Endothelial cell of umbilical vein (primary cell): ENCODE measurements at regions not wholly inside any gene's neighbourhood (a gene's known extent, or its start where the extent isn't known, plus 50 kb on each side); places are given as distances from the start of the nearest gene placed in this dataset.

Experiments
- BruUV-seq: library from RNA; stranded (reverse); fragments of 400-500 nt; replicated peaks from 2 replicates; lab custom pipeline; 2021; lab: Mats Ljungman, UMichigan
- CTCF ChIA-PET: fragments of 300-600, 350-600 bp; sonication (Branson Sonifier 250); formaldehyde crosslinking; loops from one replicate; lab custom pipeline; 2021; ENCODE audit warnings: antibody characterized with exemption, inconsistent platforms; lab: Charles Lee
- POLR2A ChIA-PET: fragments of 300-600, 350-600 bp; sonication (Branson Sonifier 250); formaldehyde crosslinking; loops from one replicate; lab custom pipeline; 2021; ENCODE audit warnings: antibody characterized with exemption, inconsistent platforms; lab: Charles Lee
- DNase-seq: peaks from one replicate; pipeline ENCODE4 v3.0.0-alpha.2; 2011; ENCODE audit warnings: low read depth, low spot score
- FAIRE-seq: peaks from 2 replicates; lab custom pipeline; 2011; peaks lifted over from hg19 to GRCh38; lab: Jason Lieb, UNC
- H2AFZ ChIP-seq: 2 replicates; pipeline ENCODE4 v1.6.0; 2012; ENCODE audit warnings: low read depth, low read length, control low read depth, inconsistent platforms
- H3K27ac ChIP-seq: 2 replicates; pipeline ENCODE4 v1.5.1; 2011; ENCODE audit warnings: low read depth, mild to moderate bottlenecking, control low read depth, low read length, moderate library complexity; ENCODE audit not compliant: insufficient read depth
- H3K27me3 ChIP-seq, 2 experiments: 2 replicates each; pipeline versions ENCODE4 v1.6.0 to v1.6.1; 2011; ENCODE audit warnings: low read length in 2 of 2, mixed read lengths in 1 of 2; ENCODE audit not compliant: control insufficient read depth in 2 of 2, insufficient read depth in 2 of 2
- H3K36me3 ChIP-seq, 2 experiments: 2 replicates in 1 of 2; 3 replicates in 1 of 2; pipeline ENCODE4 v1.5.1; 2011; ENCODE audit warnings: low read length in 2 of 2, mild to moderate bottlenecking in 1 of 2, moderate library complexity in 1 of 2; ENCODE audit not compliant: control insufficient read depth in 2 of 2, insufficient read depth in 2 of 2; ENCODE audit errors: extremely low read depth in 1 of 2
- H3K4me1 ChIP-seq: 3 replicates; pipeline ENCODE4 v1.5.1; 2011; ENCODE audit warnings: mild to moderate bottlenecking, low read length; ENCODE audit not compliant: control insufficient read depth, insufficient read depth; ENCODE audit errors: extremely low read depth
- H3K4me2 ChIP-seq: 2 replicates; pipeline ENCODE4 v1.6.1; 2011; ENCODE audit warnings: low read length, control low read depth, mixed read lengths; ENCODE audit not compliant: insufficient read depth
- H3K4me3 ChIP-seq, 3 experiments: fragments of 200-600 bp in 1 of 3; sonication (generic), shearing (Covaris generic) in 1 of 3; replicated peaks in 1 of 3; 2 replicates each; pipeline ENCODE4 v1.5.1; 2011 to 2016; ENCODE audit warnings: control low read depth in 3 of 3, low read length in 3 of 3, mild to moderate bottlenecking in 2 of 3, inconsistent platforms in 1 of 3, low read depth in 1 of 3, moderate library complexity in 1 of 3; ENCODE audit not compliant: insufficient read depth in 1 of 3
- H3K79me2 ChIP-seq: 2 replicates; pipeline ENCODE4 v1.6.0; 2012; ENCODE audit warnings: low read length, inconsistent platforms; ENCODE audit not compliant: control insufficient read depth, insufficient read depth
- H3K9ac ChIP-seq: replicated peaks from 2 replicates; pipeline ENCODE3; 2011; ENCODE audit warnings: low read length, control low read depth; ENCODE audit not compliant: insufficient read depth; ENCODE audit errors: extremely low read depth
- H3K9me1 ChIP-seq: replicated peaks from 3 replicates; pipeline ENCODE4 v1.6.0; 2011; ENCODE audit warnings: mild to moderate bottlenecking, low read length; ENCODE audit not compliant: control insufficient read depth, insufficient read depth; ENCODE audit errors: extremely low read depth
- H3K9me3 ChIP-seq: replicated peaks from 2 replicates; pipeline ENCODE4 v1.5.1; 2012; ENCODE audit warnings: low read length, inconsistent platforms; ENCODE audit not compliant: control insufficient read depth, insufficient read depth
- H4K20me1 ChIP-seq: replicated peaks from 2 replicates; pipeline ENCODE3; 2011; ENCODE audit warnings: mild to moderate bottlenecking, low read length; ENCODE audit not compliant: control insufficient read depth, insufficient read depth; ENCODE audit errors: extremely low read depth
- FOS ChIP-seq: IDR thresholded peaks from 2 replicates; pipeline ENCODE4 v1.6.1; 2011; ENCODE audit warnings: mild to moderate bottlenecking, low read length, moderate library complexity, borderline replicate concordance; ENCODE audit not compliant: insufficient read depth
- GATA2 ChIP-seq: IDR thresholded peaks from 2 replicates; pipeline ENCODE4 v1.7.0; 2011; ENCODE audit warnings: low read depth, mild to moderate bottlenecking, moderate library complexity, mixed read lengths, low read length; ENCODE audit not compliant: insufficient read length, insufficient read depth
- JUN ChIP-seq: IDR thresholded peaks from 2 replicates; pipeline ENCODE4 v1.6.1; 2011; ENCODE audit warnings: borderline replicate concordance, low read depth; ENCODE audit not compliant: insufficient read length, insufficient read depth
- MYC ChIP-seq: IDR thresholded peaks from one replicate; pipeline ENCODE4 v1.6.1; 2011; ENCODE audit warnings: mild to moderate bottlenecking, low read depth, low read length
- POLR2A ChIP-seq: IDR thresholded peaks from 2 replicates; pipeline ENCODE4 v1.6.1; 2012; ENCODE audit warnings: low read depth, mild to moderate bottlenecking, control low read depth, low read length
- POLR2AphosphoS5 ChIP-seq: IDR thresholded peaks from 2 replicates; pipeline ENCODE4 v1.6.1; 2012; ENCODE audit warnings: low read depth, mild to moderate bottlenecking, control low read depth, low read length, moderate library complexity; ENCODE audit not compliant: insufficient read depth
- dilution Hi-C: fragments of 300-500 bp; cut with MboI; formaldehyde crosslinking; loops from one replicate; pipeline ENCODE4 v1.15.0; 2019; ENCODE audit warnings: low sequenced_read_pairs; ENCODE audit not compliant: extremely low pct_ligation_motif_present
- intact Hi-C: fragments of 100-400 bp; cut with micrococcal nuclease; formaldehyde crosslinking; loops from one replicate; pipeline ENCODE4 v1.10.0; 2022
- TF ChIP-seq, protein P1 (sequence below), 2 donors: IDR thresholded peaks; 1 replicate in 1 of 2; 2 replicates in 1 of 2; pipeline ENCODE4 v1.5.1; 2011; ENCODE audit warnings: low read length in 2 of 2, mild to moderate bottlenecking in 2 of 2, moderate library complexity in 2 of 2, control low read depth in 1 of 2, inconsistent platforms in 1 of 2, low read depth in 1 of 2; ENCODE audit not compliant: insufficient read depth in 1 of 2; ENCODE audit errors: extremely low read depth in 1 of 2

DNA sequence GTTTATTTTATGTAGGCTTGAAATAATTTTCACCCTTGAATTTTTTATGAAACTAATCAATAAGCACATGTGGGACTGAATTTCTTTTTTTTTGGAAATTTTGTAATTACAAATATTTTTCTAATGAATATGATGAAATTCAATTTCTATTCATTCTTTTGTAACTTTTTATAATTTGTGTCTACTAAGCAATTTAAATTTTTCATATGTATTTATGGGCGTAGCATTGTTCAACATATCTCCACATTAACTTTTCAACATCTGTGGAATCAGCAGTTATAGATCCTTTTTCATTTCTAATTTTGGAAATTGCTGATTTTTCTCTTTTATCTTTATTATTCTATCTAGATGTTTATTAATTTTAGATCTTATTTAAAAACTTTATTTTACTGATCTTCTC, 1320.3 kb downstream of the C4orf33 start:
- BruUV-seq = no TSS peak
- dilution Hi-C loops (no loop called here), intact Hi-C loops (no loop called here)
- H3K4me2 ChIP-seq = no peak overlapping the region
- FAIRE-seq = no peak
- no peaks in the 10 kb centered on the region for H3K9me3 ChIP-seq
- no peak overlapping the region for H3K9ac ChIP-seq
- POLR2A ChIA-PET = no interaction called here
- TF ChIP-seq GATA2 = no peak
- H3K4me1 ChIP-seq = no peaks in the 10 kb centered on the region
- no peak overlapping the region for H3K27ac ChIP-seq
- H3K9me1 ChIP-seq = no peaks in the 10 kb centered on the region
- no peak overlapping the region for H3K4me3 ChIP-seq
- CTCF ChIA-PET = no interaction called here
- H3K27me3 ChIP-seq = no peaks in the 10 kb centered on the region
- H2AFZ ChIP-seq = no peak overlapping the region
- no peaks in the 10 kb centered on the region for H3K79me2 ChIP-seq
- no peaks in the 10 kb centered on the region for H4K20me1 ChIP-seq
- no peaks in the 10 kb centered on the region for H3K36me3 ChIP-seq
- no peak for DNase-seq

DNA sequence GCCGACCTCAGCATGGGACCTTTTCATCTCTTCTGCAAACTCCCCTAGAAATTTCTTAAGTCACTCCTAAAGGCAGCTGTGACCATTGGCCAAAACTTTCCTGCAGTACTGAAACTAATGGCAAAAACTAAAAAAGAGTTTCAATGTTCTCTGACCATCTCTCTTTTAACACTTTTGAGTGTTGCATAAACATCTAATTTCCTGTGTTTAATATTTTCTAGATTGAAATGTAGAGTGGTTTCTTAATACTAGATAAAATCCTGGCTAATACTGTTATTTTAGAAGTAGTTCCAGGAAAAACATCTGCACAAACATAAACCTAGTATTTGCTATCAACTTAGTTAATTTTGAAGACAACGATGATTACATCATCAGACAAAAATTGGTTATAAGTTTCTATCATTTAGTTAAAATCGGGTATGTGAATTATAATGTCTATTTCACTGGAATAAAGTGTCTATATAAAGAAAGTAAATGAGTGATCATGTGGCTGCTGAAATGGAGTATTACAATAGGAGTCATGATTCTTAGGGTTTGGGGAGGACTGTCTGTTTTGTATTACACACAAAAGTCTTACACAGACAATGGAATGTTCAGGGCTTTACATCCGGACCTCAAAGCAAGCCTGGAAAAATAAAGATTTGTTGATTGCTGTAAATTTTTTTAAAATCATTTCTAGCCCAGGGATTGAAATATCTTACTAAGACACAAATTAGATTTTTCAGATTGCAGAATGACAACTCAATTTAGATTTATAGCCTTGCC, 1323.4 kb downstream of the C4orf33 start:
- Histone ChIP-seq H3K4me2 (peak overlapping the region; percentile 50), H2AFZ (peak overlapping the region; percentile 16), H3K36me3 (no peaks in the 10 kb centered on the region), H3K79me2 (no peaks in the 10 kb centered on the region), H3K4me3 (no peak overlapping the region), H3K9me3 (no peaks in the 10 kb centered on the region), H3K9ac (no peak overlapping the region), H3K27ac (no peak overlapping the region), H4K20me1 (no peaks in the 10 kb centered on the region), H3K27me3 (no peaks in the 10 kb centered on the region), H3K4me1 (no peaks in the 10 kb centered on the region), H3K9me1 (no peaks in the 10 kb centered on the region)
- DNase-seq (peak; percentile 61), FAIRE-seq (peak; percentile 57)
- no TSS peak for BruUV-seq
- TF ChIP-seq FOS = no peak
- TF ChIP-seq POLR2A = no peak
- TF ChIP-seq, protein P1, sequence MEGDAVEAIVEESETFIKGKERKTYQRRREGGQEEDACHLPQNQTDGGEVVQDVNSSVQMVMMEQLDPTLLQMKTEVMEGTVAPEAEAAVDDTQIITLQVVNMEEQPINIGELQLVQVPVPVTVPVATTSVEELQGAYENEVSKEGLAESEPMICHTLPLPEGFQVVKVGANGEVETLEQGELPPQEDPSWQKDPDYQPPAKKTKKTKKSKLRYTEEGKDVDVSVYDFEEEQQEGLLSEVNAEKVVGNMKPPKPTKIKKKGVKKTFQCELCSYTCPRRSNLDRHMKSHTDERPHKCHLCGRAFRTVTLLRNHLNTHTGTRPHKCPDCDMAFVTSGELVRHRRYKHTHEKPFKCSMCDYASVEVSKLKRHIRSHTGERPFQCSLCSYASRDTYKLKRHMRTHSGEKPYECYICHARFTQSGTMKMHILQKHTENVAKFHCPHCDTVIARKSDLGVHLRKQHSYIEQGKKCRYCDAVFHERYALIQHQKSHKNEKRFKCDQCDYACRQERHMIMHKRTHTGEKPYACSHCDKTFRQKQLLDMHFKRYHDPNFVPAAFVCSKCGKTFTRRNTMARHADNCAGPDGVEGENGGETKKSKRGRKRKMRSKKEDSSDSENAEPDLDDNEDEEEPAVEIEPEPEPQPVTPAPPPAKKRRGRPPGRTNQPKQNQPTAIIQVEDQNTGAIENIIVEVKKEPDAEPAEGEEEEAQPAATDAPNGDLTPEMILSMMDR (IDR thresholded peaks at IDR 0.05; ENCODE audit: extremely low read depth in 1 of 2, insufficient read depth in 1 of 2, low read depth in 1 of 2, low read length in 2 of 2) = no peak
- TF ChIP-seq POLR2AphosphoS5 = no peak
- no peak for TF ChIP-seq GATA2
- TF ChIP-seq MYC = no peak
- TF ChIP-seq JUN = no peak
- POLR2A ChIA-PET = no interaction called here
- dilution Hi-C loops (no loop called here), intact Hi-C loops (no loop called here)
- CTCF ChIA-PET = interaction anchor here (1.4 kb wide), 1 partner anchor 15 kb away, joined by 3 read pairs; no protein-coding TSS in a partner anchor
